GM18868 (cell line): ENCODE measurements at regions not wholly inside any gene's neighbourhood (a gene's known extent, or its start where the extent isn't known, plus 50 kb on each side); places are given as distances from the start of the nearest gene placed in this dataset.

ENCODE experiments used
- ATAC-seq: cut with Tn5 transposase; IDR thresholded peaks from one replicate; pipeline ENCODE4 v1.9.1; 2021; ENCODE audit warnings: mild to moderate bottlenecking, moderate library complexity; ENCODE audit not compliant: unreplicated experiment

DNA sequence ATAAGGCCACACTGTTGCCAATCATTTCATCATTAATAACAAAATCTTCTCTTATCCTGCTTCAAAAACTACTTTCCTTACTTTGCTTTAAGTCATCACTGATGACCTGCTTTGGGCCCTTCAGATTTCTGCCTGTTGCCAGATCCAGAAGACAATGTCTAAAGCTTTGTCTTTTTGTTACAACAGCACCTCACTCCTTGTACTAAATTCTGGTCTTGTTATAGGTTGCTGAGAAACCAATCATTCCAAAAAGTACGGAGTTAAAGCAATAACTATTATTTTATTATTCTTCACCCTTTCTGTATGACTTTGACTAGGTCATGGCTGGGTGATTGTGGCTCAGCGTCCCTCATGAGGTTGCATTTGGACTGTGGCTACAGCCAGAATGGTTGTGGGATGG, 633.5 kb downstream of the PTPRU start:
- ATAC-seq, result no peak

DNA sequence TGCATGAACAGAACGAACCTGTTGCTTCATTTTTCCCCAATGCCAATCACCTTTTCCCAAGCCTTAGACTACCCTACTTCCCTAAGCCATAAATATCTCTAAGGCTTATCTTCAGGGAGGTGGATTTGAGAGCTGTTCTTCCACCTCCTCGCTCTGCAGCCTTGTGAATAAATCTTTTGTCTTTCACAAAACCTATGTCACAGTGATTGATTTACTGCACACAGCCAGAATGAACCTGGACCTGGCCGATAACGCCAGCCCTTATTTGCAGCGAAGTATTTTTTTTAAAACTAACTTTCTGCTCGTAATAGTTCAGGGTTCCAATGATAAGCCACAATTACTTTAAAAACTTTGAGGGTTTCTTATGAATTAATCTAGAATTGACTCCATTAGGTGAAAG, 632.6 kb downstream of the PTPRU start:
- ATAC-seq, result no peak

DNA sequence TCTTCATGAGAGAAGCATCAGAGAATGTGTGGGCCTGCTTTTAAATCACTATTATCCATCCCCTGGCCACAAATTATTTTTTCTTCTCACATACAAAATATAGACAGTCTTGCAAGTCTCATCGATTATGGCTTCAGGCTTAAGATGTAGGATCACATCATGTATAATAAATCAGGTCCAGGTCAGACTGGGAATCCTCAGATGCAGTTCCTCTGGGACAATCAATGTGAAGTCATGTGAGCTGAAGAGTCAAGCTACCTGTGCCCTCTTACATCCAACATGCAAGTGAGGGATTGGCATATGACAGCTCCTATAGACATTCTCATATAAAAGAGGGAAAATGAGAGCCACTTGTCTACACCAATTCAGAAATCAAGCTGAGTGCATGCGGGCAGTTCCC, 631.8 kb downstream of the PTPRU start:
- no peak for ATAC-seq

DNA sequence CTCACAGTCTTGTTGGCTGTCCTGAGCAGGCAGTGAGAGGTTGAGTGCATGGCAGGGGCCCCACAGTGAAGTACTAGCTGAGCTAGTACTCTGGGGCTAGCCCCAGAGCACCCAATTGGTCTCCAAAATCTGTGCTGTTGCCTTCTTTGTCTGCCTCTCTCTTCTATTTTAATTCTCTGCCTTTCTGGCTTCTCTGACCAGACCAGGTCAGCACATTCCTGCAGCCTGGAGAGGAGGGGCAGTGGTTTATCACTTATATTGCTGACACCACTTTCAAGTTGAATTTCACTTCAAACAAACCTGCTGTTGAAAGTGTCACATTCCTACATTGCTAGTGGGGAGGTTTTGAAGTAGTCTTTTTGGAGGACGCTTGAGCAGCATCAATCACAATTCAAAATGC, 628.7 kb downstream of the PTPRU start:
- no peak for ATAC-seq

DNA sequence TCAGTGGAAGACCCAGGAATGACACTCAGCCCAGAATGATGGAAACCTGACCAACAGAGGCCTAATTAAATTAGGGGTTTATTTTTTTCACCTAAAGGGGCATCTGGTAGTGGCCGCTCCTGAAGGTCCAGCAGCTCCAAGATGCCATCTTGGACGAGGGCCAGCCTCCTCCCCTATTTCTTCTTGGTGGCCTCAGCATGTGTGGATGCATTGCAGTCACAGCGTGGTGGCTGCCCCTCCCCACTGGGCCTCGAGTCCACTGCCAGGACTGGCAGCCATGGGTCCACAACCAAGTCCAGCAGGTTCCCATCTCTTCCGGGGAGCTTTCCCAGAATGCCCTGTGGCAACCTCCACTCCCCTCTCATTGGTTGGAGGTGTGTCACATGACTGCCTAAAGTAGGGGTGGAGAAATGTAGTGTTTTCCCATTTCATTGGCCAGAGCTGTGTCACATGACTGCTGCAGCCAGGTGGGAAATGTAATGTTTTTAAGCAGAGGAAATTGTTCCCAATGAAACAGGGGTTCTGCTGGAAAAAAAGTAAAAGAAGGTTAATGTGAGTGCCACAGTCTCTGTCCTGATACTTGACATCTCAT, 628.2 kb downstream of the PTPRU start:
- no peak for ATAC-seq

DNA sequence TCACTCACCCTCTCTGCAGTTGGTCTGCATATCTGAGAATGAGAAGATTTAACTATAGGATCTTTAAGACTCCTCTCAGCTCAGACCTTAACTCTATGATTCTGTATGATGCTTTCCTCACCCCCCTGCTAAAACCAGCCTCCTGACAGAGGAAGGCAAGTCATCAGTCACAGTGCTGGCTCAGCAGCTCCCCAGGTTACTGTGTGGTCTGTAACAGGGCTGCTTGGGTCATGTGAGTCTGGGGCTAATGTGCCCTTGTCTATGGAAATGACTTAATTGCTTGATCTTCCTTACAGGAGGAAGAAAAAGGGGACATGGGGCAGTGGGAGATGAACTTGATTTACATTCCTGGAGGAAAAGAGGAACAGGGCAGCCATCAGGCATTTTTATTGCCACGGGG, 625.6 kb downstream of the PTPRU start:
- ATAC-seq, result no peak

DNA sequence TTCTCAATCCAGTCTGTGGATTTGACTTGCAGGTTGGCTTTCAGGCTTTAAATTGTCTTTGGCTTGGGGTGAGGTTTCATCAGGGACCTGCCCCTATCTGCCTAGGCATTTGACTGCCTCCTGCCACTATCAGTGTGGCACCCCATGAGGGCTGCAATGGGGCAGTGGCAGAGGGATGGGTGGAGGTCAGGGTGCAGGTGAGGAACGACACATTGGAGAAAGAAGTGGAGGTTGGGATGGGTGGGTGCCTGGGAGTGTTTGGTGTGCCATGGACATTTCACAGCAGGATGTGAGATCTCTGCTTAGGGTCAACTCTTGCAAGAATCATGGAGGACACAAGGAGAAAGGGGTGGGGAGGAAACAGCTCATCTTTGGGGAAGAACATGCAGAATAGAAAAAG, 625.1 kb downstream of the PTPRU start:
- no peak for ATAC-seq

DNA sequence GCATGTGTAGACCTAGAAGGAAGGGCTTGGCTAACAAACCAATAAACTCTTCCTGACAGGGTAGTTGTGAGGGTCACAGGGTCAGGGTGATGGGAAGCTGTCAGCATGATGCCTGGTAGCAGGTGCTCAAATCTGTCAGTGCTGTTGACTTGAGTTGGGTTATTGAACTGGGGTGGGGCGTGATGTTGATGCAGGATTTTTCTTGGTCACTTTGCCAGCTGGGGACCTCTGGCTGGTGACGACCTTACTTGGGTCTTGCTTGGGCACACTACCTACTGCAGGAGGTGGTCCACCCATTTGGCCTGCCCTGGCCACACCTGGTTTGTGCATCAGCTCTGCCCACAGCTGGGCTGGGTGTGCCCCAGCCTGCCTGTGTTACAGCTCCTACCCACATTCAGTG, 624.4 kb downstream of the PTPRU start:
- no peak for ATAC-seq

DNA sequence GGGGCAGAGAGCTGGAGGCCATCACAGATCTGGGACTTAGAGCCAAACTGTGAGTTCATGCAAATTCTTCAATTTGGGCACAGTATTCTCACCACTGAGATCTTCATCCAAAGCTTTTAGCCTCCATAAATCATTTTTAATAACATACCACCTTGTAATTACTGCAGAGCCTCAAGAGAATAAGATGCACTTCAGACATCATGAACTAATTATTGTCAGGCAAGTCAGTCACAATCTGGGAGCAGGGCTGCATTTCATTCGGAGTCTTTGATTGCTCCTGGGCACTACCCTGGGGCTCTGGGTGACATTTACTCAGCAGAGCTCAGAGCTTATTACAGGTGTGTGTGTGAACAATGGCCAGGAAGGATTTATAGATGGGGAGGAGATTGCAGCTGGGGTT, 623.7 kb downstream of the PTPRU start:
- ATAC-seq, result no peak

DNA sequence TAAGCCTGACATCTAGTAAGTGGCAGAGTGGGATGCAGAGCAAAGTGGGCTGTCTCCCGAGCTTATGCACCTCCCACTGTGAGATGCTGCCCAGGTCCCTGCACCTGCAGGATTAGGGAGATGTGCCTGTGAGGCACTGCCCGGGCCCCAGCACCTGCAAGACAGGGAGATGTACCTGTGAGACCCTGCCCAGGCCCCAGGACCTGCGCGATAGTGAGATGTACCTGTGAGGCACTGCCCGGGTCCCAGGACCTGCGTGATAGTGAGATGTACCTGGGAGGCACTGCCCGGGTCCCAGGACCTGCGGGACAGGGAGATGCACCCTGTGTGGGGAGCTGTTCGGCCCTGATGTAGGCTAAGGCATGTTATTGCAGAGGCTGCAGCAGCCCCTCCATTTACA, 622.8 kb downstream of the PTPRU start:
- no peak for ATAC-seq

DNA sequence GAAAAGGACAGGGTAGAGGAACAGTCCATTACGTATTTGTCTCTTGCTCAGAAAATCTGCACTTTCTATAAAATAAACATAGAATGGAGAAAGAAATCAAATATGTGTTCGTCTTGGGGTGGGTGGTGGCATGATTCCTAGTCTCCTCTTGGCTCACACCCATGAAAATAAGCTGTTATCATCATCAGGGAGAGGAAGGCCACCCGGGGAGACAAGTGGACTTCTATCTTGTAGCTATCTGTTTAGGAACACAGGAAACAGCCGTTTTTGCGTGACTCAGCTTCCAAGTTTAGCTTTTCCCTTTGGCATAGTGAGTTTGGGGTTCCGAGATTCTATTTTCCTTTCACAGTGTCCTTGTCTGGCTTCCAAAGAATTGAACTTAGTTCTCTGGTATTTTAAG, 622.3 kb downstream of the PTPRU start:
- ATAC-seq, result no peak

DNA sequence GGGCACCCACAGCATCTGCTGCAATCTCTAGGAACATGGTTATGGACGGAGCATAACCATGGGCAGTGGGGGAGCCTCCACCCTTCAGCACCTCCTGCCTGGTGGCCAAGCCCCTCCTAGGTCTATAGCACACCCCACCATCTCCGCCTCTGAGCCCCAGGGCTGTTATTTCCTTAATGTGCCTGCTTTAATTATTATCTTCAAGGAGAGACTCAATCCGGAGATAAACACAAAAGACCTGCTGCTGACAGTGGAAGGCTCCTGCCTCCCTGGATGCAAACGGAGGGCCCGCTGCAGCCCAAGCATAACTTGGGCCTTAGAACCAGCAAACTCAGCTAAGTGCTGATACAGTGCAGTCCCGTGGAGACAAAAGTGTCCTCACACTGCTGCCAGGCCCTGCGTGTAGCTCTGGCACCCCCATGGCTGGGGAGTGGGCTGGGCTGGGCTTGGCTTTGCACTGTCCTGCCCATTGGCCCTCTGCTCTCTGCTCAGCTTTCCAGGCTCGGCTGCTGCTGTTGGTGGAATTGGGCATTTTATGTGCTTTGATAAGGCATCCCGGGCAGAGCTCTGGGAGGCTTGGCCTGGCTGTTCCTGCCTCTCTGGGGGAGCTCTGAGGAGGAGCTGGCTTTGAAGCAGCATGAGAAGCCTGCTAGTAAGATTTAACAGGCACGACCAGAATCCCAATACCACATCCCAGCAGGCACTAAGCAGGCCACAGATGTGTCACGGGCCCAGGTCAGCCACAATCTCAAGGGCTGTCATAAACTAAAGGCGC, 620.2 kb downstream of the PTPRU start:
- no peak for ATAC-seq

DNA sequence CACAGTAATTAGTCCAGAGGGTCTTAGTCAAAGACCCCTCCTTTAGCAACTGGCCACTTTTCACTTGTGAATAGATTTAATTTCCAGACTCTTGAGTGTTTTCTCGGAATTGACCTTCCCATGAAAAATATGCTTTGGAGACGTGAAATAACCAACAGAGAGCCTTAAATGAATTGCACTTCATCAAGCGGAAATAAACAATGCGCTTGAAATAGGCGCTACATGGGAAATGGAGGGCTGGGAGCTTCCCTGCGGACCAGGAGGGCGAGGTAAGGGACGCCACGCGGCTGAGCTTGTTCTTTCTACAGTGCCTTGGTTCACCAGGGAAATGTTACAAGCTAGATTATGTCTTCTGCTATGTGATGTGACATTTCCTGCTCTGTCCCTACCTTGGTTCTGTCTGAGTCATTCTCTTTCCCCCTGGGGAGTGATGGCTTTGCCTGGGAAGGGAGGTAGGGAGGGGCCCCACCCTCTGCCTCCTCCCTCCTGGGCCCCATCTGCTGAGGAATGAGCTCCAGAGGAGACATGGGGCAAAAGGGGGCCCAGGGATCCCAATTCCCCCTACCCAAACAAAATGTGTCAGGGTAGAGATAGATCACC, 619.3 kb downstream of the PTPRU start:
- no peak for ATAC-seq

DNA sequence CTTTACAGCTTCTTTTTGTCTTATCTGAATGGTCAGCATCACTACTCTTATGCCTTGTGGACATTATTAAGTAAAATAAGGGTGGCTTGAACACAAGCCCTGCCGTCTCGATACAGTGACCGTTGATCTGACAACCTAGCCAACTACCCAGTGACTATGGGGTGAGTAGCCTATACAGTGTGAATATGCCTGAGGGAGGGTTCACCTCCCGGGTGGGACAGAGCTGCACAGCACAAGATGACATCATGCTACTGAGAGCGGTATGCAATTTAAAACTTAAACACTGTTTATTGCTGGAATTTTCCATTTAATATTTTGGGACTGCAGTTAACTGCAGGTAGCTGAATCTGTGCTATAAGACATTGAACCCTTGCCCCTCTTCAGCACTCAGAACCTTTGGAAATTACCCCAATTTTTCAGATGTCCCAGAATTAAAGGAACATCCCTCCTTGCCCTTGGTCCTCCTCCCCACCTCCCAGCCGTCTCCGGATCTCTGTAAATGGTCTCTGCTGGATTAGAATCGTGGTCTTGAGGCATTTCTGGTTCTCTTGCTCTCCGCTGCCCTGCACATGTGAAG, 618.5 kb downstream of the PTPRU start:
- ATAC-seq, result no peak

DNA sequence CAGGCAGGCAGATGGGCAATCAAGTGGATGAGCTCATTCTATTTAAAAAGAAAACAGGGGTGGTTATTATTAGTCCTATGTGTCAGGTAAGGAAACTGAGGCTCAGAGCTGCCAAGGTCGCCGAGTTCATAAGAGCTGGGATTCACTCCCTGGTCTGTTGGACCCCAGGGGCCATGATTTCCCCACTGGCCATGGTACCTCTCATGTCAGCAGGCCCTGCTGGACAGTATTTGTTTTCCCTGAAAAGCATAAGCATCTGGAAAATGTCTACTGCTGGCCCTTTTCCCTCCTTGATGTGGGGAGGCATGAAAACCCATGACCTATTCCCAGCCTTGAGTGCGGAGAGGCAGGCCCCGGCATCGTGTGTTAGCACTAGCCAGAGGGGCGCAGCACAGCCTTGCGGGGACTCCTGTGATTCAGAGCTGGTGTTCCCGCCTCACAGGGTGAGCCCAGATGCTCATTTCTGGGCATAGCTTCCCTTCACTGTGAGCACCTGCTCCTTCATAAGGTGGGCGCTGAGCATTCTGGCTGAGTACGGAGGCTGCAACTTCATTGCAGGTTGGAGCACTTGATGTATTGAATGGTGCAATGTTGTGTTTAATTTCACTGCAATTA, 617.5 kb downstream of the PTPRU start:
- no peak for ATAC-seq

DNA sequence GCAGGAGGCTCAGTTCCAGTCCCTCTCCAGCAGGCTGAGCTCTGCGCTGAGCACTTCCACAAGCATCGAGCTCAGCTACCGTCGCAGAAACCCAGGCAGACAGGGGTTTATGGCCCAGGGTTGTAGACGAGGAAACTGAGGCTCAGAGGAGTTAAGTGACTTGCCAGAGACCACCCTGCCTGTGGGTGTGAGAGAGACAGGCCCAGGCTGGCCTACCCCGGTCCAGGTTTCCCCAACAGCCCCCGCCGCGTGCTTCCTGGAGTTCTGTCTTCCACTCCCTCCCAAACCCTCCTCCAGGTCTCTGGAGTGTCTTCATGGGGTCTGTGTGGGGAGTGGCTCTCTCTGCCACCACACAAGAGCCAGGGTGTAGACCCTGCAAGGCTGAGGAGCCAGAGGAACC, 615.9 kb downstream of the PTPRU start:
- ATAC-seq, result no peak

DNA sequence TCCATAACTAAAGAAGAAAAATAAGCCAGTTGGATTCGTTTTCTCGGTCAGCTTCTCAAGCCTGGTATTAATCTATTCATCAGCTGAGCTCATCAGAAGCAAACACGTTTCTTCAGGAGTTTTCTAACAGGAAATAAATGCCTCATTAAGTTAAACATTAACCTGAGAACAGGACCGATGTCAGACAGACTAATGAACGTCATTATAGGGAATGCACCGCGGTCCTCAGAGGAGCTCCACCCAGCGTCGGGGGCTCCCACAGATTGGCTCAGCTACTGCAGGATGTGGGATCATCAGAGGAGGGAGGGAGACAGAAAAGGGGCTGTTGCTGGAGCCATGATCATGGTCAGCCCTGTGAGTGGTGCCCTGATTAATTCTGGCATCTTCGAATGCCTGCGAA, 615.4 kb downstream of the PTPRU start:
- ATAC-seq, result no peak

DNA sequence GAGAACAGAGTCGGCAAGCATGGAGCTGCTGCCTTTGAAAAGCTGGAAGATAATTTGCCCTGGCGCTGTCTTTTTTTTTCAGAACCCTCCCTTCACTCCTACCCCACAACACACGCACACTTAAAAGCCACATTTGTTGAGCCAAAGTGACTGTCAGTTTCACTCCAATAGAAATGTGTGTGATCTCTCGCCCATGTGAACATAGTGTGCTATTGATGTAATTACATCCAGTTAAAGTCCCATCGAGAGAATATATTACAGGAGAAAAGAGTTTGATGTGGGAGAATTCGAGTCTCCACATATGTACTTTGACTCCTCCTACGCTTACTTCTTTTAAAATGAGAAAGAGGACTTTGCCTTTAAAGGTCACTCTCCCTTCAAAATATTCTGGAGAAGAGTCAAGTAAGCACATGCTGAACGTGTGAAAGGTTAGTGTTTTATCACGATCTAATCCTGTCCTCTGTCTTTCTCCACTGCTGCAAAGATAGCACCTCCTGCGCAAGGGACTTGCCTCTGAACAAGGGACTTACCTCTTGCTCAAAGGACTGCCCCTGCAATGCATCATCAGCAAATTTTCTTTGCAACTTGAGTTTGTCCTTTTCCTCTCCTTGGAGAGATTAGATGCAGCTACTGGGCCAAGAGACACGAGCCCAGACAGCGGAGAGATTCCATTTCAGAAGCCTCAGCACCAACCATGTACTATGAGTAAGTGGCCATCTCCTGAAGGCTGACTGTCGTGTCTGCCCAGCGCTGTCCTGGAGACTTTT, 613.9 kb downstream of the PTPRU start:
- ATAC-seq, result no peak

DNA sequence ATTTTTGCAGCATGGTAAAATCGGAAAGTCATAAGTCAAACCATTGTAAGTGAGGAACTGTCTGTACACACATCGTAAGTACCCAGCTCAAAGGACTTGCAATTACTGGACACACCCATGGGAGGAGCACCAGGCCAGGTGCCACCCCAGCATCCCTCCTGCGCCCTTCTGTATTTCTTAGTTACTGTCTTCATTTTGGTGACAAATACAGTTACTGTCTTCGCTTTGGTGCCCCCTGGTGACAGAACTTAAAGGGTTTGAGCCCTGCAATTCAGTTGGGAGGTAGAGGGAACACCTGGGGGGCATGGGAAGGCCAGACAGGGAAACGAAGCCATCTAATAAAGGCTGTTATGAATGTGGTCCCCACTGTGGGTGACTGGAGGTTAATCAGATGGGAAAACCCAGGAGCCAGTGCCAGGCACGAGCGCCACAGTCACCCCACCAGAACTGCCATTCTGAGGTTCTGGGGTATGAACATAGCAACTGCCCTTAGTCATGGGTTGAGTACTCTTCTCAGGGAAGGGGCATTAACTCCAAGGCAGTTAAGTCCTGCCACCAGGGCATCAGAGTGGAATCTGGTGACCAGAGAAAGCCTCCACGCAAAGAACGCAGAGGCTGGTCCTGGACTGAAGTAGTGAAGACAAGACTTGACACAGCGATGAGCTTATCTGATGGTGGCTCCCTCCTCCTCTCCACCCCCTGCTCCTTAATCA, 612.9 kb downstream of the PTPRU start:
- no peak for ATAC-seq

DNA sequence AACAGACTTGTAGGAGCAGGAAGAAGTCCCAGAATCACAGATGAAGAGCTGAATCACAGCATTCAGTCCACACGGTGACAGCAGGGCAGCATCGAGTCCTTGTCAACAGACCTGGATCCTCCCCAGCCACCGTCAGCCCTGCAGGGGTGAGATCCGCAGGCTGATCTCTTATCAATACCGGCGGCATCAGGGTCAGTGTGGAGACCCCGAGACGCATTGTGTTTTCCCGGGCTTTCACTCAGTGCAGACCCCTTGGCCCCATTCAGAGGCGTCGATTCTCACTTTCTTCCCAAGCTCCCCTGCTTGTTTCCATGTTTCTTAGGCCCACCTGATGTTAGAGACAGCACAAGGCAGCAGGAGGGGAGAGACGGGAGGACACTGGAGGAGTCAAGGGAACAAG, 609.6 kb downstream of the PTPRU start:
- no peak for ATAC-seq
